ENCODE measurements at regions not wholly inside any gene's neighbourhood (a gene's known extent, or its start where the extent isn't known, plus 50 kb on each side); places are given as distances from the start of the nearest gene placed in this dataset.

DNA sequence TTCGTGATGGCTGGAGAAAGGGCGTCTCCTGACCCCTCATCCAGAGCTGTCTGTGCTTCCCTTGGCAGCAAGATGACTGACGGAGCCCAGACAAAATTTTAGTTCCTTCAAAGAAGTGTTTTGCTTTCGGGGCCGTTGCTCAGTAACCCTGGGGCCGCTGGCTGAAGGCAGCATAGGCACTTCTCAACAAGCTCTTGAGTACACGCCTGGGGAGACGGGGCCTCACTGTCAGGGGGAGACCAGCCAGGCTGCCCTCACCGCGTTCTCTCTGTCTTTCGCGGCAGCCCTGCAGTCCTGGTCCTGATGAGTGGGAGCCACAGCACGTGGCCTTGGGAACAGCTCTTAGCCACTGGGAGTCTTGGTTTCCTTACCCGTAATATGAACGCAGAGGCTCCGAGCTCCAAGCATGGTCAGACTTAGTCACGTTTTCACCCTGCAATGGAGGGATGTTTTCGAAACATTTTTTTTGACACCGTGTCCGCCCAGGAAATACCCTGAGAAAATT, 86.0 kb downstream of the IRF8 start:
- peak overlapping the region; percentile 61 for H3K4me3 ChIP-seq (ENCODE audit: low read depth, low read length)
- DNase-seq (ENCODE audit: low read depth) = peak; percentile 81

DNA sequence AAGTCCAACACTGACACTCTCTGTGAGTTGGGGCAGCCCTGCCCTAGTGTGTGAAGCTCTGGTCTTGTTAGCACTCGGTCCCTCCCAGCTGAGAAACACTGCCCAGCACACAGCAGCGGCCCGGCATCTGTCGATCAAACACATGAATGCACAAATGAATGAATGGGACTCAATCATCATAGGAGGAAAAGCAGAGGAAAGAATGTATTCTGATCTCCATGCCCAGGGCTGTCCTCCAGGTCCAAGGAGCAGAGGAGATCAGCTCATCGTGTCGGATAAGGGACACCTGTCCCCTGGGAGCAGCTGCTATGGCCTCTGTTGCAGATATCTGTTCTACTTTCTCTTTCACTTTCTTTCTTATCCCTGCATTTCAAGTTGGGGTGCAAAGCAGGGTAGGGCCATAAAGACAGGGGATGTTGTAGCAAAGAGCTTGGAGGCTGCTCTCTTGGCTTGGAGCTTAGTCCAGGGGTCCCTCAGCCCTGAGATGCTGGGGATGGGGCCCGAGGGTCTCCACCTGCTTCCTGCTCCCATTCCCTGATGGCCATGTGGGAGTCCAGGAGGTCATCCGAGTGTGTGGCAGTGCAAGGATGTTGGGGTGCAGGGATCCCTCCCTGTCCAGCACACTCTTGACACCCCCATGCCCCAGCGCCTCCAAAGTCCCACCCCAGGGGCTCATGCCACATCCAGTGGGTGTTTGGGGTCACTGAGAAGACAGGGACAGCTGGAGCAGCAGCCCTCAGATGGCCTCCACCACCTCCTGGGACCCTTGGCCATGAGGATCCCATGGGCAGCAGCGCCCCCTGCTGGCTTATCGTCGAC, 88.2 kb downstream of the IRF8 start:
- peak; percentile 81 for DNase-seq (ENCODE audit: low read depth)
- TF ChIP-seq, protein P1, sequence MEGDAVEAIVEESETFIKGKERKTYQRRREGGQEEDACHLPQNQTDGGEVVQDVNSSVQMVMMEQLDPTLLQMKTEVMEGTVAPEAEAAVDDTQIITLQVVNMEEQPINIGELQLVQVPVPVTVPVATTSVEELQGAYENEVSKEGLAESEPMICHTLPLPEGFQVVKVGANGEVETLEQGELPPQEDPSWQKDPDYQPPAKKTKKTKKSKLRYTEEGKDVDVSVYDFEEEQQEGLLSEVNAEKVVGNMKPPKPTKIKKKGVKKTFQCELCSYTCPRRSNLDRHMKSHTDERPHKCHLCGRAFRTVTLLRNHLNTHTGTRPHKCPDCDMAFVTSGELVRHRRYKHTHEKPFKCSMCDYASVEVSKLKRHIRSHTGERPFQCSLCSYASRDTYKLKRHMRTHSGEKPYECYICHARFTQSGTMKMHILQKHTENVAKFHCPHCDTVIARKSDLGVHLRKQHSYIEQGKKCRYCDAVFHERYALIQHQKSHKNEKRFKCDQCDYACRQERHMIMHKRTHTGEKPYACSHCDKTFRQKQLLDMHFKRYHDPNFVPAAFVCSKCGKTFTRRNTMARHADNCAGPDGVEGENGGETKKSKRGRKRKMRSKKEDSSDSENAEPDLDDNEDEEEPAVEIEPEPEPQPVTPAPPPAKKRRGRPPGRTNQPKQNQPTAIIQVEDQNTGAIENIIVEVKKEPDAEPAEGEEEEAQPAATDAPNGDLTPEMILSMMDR (IDR thresholded peaks at IDR 0.05; ENCODE audit: insufficient read depth, low read depth, low read length, missing control alignments) = peak; percentile 53
- H3K4me3 ChIP-seq (ENCODE audit: low read depth, low read length) = peak overlapping the region; percentile 43

More for the DNA sequence above, 86.0 kb downstream of the IRF8 start:
- TF ChIP-seq, protein P1 (IDR thresholded peaks at IDR 0.05; ENCODE audit: insufficient read depth, low read depth, low read length, missing control alignments) = no peak

DNA sequence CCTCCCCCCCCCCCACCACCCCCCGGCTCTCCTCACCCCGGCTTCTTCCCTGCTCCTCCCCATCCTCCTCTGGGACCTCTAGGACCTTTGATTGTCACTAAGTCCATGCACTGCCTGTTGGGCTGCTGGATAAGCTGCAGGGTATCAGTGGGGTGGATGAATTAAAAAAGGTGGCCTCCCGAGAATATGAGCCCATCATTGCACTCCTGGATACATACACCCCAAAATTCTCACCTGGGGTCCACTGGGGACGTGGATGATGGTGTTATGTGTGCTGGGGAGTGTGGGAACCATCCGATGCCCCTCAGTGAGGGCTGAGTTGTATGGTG, 88.8 kb downstream of the IRF8 start:
- TF ChIP-seq, protein P1 (IDR thresholded peaks at IDR 0.05; ENCODE audit: insufficient read depth, low read depth, low read length, missing control alignments) = no peak
- DNase-seq (ENCODE audit: low read depth) = no peak
- H3K4me3 ChIP-seq (ENCODE audit: low read depth, low read length) = peak overlapping the region; percentile 35

DNA sequence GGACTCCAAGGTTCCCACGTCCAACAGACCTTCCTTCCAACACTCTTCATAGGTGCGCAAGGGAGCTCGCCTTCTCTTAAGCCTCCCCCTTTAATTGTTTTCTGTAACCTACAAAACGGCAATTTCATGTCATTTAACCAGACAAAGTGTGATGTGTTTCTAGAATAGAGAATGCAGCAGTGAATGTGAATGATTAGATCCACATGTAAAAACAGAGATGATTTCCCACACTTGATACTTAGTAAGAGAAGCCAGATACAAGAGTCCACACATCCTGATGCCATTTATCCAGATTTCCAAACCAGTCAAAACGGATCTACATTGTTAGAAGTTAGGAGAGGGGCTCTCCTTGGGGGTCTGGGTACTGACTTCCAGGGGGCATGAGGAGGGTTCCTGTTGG, 89.3 kb downstream of the IRF8 start:
- peak; percentile 76 for DNase-seq (ENCODE audit: low read depth)
- H3K4me3 ChIP-seq (ENCODE audit: low read depth, low read length) = peak overlapping the region; percentile 35
- TF ChIP-seq, protein P1 (IDR thresholded peaks at IDR 0.05; ENCODE audit: insufficient read depth, low read depth, low read length, missing control alignments) = no peak

DNA sequence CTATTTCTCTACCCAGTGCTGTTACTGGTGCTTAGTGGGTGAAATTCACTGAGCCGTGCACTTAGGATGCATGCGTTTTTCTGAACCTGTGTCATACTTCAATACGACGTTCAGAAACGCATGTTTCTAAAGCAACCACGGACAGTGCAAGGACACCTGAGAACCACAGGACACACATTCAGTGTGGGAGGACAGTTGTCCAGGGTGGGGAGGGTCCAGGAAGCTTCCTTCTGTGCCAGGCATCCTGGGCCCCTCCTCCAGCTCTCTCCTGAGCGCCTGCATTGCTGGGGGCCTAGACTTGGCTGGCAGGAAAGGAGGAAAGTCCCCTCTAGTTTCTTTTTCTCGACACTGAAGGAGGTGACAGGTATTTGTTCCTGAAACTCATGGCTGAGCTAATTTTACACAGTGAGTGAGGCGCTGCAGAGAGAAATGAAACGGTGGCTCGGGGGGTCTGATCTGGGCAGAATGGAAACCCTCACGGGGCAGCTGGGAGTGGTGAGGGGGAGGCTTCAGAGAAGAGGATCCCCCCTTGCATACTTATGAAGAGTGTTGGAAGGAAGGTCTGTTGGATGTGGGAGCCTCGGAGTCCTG, 89.9 kb downstream of the IRF8 start:
- peak; percentile 86 for DNase-seq (ENCODE audit: low read depth)
- H3K4me3 ChIP-seq (ENCODE audit: low read depth, low read length) = peak overlapping the region; percentile 35
- TF ChIP-seq, protein P1 (IDR thresholded peaks at IDR 0.05; ENCODE audit: insufficient read depth, low read depth, low read length, missing control alignments) = no peak

DNA sequence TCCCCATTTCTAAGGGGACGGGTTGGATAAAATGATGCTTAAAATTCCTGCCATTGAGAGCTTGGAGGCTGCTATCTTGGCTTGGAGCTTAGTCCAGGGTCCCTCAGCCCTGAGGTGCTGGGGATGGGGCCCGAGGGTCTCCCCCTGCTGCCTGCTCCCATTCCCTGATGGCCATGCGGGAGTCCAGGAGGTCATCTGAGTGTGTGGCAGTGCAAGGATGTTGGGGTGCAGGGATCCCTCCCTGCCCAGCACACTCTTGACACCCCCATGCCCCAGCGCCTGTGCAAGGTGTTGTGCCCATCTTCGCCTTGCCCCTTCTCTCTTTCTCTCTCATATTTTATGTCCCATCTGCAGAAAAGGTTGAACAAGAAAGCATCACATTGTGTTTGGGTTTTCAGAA, 90.4 kb downstream of the IRF8 start:
- TF ChIP-seq, protein P1 (IDR thresholded peaks at IDR 0.05; ENCODE audit: insufficient read depth, low read depth, low read length, missing control alignments) = no peak
- peak overlapping the region; percentile 35 for H3K4me3 ChIP-seq (ENCODE audit: low read depth, low read length)
- no peak for DNase-seq (ENCODE audit: low read depth)
